ENCODE measurements at regions not wholly inside any gene's neighbourhood (a gene's known extent, or its start where the extent isn't known, plus 50 kb on each side); places are given as distances from the start of the nearest gene placed in this dataset.
"Not testable (repeated sequence)": the region's sequence is repeated elsewhere in the genome, so short reads cannot be mapped to it uniquely, and the experiment has no call there.

DNA sequence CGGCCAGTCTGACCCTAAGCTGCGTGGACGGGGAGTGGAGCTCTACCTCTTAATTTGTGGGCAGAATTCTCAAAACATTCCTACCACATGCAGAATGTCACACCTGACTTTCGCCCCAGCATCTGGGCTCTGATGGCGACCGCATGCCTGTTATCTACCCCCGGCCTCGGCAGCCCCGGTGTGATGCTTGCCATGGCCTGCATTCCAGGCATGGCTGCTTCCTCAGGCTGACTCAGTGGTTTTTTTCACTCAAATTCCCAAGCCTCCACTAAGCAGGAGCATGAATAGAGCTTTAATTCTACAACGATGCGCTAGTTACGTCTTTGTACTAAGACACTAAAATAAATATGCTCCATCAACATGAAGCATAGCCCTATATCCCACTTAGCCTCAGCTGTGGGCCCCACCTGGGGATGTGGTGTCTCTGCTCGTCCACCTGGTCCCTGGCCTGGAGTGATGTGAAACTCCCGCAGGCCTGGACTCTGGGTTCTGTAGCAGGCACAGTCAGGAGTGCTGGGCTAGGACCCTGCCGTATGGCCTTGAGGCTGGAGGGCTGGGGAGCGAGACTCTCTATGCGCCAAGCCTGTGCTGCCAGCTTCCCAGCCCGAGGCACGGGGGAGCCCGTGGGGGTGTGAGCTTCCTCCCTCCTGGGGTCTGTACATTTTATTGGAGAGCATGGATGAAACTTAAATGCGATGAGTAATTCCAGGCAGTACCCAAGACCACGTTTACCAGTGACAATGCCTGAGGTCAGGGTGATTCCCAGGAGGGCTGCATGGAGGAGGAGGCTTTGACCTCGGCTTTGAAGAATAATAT lies 153.2 kb downstream of the CTTN start:
- no peak for DNase-seq

DNA sequence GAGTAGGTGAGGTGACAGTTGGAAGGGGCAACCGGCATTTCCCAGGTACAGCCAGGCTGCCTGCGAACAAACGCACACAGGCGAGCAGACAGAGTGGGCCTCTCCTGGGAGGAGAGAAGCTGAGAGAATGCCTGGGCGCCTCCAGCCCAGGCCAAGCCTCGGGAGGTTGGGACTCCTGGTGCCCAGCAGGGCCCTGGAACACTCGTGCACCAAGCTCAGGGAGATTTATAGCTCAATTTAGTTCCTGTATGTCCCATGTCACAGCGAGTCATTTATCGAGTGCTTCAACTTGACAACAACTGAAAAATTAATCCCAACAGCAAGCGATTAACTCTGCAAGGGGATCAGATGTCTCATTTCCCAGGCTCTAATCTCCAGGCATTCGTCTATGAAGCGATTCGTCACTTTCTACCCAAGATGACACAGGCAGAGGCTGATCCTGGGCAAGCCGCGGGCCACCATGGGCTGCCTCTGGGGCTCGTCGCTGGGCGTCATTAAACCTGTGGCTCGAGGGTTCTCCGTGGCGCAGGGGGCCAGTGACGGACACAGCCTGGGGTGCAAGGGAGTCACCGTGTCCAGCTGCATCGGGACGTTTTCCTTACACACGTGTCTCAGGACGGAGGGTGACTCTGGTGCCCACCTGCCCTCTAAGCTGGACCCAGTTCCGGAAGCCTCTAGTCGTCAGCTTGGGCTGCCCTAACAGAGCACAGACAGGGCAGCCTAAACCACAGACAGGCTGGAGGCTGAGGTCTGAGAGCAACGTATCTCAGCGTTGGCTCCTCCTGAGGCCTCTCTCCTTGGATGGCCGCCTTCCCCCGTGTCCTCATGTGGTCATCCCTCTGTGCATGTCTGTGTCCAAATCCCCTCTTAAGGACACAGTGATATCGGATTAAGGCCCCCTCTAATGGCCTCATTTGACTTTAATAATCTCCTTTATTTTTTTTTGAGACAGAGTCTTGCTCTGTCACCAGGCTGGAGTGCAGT lies 154.1 kb downstream of the CTTN start:
- DNase-seq: no peak

GRCh38 chr11:70555078-70555477 lies 156.7 kb downstream of the CTTN start:
- DNase-seq: no peak

DNA sequence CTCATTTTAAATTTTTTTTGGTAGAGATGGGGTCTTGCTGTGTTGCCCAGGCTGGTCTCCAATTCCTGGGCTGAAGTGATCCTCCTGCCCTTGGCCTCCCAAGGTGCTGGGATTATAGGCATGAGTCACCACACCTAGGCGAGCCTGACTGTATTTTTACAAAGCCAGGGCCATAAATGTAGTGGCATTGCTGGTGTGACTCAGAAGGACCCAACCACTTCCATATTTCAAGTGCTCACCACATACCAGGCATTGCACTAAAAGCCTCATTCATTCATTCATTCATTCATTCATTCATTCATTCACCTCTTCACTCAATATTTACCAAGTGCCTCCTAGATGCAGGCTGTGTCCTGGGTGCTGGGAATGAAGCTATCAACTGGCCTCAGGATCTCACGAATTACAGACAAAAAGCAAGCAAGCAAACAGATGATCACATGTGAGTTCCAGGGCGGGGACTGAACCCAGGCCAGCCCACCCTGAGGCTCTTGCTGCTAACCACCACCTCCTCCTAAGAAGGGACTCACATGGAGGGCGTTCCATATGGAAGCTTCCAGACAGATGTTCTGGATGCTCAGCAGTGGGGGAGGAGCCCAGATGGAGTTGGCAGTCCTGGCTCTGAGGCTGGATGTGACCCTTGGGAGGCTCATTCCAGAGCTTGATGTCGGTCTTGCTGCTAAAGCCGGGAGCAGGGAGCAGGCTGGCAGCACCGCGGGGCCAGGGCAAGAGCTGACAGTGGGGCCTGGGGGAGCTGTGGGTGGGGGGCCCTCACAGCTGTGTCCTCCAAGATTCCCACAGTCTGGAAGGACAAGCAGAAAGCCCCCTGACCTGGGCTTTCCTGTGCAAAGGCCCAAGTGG lies 158.8 kb downstream of the CTTN start:
- no peak for DNase-seq

DNA sequence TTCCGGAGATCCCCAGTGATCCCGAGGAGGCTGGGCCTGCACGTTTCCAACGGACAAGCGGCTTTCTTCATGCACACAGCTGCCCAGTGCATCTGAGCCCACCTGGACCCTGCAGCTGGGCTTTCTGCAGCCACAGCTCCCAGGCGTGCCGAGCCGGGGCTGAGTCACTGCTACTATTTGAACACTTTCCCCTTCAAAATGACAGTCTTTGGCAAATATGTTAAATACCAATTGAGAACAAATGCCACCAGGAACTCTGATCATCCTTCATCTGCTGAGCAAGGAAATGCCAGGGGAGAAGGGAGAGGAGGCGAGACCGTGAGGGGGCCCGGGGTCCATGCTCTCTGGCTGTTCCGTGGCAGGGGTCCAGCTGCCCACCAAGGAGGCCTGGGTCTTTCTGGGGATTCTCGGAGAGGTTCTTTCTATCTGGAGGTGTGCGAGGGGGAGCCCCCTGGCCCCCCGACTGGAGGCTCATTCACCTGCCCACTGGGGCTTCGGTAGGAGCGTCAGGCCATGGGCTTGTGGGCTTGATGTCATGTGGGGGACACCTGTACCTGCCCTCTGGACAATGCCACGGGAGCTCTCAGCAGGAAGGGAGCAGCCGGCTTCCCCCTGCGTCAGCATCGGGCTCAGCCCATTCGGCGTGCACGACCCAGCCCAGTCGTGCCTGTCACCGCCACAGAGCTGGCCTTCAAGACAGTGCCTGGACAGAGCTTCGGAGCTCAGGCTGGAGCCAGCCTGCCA lies 159.6 kb downstream of the CTTN start:
- DNase-seq: no peak

DNA sequence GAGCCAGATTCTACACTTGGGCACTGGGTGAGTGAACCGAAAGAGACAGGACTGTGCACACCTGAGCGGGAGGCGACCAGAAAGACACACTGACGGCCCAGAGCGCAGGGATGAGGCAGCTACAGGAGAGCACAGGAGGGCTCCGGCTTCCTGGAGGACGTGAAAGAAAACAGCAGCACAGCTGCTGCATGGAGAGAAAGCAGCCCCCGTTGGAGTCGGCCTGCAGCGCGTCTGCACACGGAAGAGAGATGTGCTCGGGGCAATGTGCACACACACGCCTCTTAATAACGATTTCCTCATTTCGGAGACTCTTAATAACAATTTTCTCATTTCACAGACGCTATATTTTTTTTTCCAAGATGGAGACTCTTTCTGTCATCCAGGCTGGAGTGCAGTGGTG lies 160.4 kb downstream of the CTTN start:
- DNase-seq: no peak

GRCh38 chr11:70559516-70559915 lies 161.2 kb downstream of the CTTN start:
- DNase-seq: no peak

DNA sequence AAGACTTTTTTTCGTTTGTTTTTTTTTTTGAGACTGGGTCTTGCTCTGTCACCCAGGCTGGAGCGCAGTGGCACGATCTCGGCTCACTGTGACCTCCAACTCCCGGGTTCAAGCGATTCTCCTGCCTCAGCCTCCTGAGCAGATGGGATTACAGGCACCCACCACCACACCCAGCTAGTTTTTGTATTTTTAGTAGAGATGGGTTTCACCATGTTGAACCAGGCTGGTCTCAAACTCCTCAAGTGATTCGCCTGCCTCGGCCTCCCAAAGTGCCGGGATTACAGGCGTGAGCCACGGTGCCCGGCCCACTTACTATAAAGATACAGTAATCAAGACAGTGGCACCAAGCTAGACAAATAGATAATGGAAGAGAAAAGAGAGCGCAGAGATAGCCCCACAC lies 162.3 kb downstream of the CTTN start:
- DNase-seq: not testable (repeated sequence)

DNA sequence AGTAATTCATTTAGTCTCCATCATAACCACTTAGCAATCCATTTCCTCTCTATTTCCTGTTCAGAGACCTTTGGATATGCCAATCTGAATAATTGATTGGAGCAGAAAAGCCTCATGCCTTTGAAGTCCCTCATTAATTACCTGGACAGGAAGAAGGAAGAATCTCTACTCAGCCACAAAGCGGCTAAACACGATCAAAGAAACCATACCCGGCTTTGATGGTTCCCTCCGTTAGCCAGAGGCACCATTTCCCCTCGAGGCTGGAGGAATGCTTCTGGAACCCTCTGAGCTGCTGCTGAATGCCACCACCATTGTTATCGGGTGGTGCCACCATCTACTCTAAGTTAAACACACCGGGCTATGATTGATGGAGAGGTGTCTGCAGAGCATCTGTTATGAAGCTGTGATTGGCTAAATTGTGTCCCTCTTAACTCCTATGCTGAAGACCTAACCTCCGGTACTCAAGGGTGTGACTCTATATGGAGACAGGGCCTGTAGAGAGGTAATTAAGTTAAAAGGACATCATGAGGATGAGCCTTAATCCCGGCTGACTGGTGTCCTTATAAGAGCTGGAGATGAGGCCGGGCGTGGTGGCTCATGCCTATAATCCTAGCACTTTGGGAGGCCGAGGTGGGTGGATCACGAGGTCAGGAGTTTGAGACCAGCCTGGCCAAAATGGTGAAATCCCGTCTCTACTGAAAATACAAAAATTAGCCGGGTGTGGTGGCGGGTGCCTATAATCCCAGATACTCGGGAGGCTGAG lies 168.6 kb downstream of the CTTN start:
- no peak for DNase-seq

- DNase-seq: no peak
Observed at GRCh38 chr11:70567680-70568034, 169.3 kb downstream of the CTTN start.

GRCh38 chr11:70568035-70568813 lies 169.9 kb downstream of the CTTN start:
- DNase-seq: no peak

DNA sequence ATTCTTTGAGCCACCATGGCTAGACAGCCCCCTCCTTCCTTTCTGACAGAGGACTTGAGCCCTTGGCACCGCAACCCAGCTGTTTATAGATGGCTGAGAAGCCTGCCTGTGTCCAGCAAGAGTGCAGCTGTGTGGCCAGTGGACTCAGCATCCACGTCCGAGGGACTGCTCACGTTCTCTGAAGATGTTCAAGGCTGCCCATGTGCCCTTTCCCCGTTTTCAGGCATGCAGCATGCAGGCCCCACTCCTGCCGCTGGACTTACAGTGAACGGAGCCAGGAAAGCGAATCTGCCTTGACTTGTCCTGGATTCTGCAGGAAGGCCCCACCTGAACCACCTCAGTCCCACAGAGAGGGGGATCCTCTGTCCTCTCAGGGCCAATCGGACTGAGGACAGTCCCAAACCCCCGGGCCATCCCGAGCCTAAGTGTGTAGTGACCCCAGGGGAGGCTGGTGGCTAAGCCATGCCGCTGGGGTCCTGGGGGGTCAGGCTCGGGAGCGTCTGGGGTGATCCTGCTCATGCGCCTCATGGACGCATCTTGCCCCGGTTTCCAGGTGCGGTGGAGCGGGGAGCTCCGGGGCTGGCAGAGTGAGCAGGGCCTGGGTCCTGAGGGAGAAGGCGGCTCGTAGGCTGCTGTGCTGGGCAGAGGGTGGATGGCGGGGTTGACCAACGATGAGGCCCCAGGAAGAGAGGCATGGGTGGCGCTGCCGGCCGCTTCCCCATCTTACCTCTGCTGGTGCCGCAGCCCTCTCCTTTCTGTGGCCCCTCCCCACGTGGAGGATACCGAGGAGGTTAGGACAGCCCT lies 170.7 kb downstream of the CTTN start:
- DNase-seq: no peak

GRCh38 chr11:70569618-70569890 lies 171.2 kb downstream of the CTTN start:
- no peak for DNase-seq

GRCh38 chr11:70569996-70570692 lies 171.8 kb downstream of the CTTN start:
- DNase-seq: no peak

- no peak for DNase-seq
Observed at GRCh38 chr11:70570693-70571395, 172.5 kb downstream of the CTTN start.

DNA sequence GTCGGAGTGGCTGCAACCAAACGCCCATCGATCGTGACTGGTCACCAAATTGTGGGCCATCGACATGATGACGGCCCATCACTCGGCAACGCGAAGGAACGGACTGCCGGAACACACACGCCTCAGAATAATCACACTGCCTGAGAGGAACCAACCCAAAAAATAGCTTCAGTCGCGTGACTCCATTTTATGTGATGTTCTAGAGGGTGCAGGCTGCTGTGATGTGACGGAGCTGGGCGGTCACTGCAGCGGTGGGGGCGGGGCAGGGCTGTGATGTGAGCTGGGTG lies 174.6 kb downstream of the CTTN start:
- no peak for DNase-seq

- no peak for DNase-seq
Observed at GRCh38 chr11:70573701-70574151, 175.4 kb downstream of the CTTN start.

- no peak for DNase-seq
Observed at GRCh38 chr11:70574725-70575347, 176.5 kb downstream of the CTTN start.

All from CD4-positive, alpha-beta T cell treated with Interleukin-21 for 1 hour (primary cell).